ENCODE measurements at regions not wholly inside any gene's neighbourhood (a gene's known extent, or its start where the extent isn't known, plus 50 kb on each side); places are given as distances from the start of the nearest gene placed in this dataset.

DNA sequence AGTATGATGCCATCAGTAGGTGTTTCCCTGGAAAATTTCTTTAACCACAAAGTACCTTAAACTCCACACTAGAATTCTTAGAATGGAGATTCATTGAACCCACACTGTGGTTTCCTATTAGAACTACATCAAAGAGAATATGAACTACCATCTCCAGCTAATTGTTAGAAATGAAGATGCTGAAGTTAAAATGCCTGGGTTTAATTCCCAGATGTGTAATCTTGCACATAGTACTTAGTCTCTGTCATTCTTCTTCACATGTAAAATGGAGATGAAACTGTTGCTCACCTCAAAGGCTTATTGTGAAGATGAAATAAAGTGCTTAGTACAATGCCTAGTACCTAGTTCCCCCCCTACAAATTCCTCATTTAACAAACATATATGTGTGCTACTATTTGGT is 303.3 kb upstream of the CCNG1 start:
- no peaks in the 10 kb centered on the region for H3K4me1 ChIP-seq (ENCODE audit: control insufficient read depth, extremely low read depth, insufficient read depth, low read length)
- peaks cover 2% of the 10 kb centered on the region for H3K9me3 ChIP-seq (replicated peaks; ENCODE audit: control insufficient read depth, insufficient read depth, low read length)
- H3K9me1 ChIP-seq (replicated peaks; ENCODE audit: control insufficient read depth, extremely low read depth, insufficient read depth, low read length) = no peaks in the 10 kb centered on the region
- no peak overlapping the region for H2AFZ ChIP-seq (ENCODE audit: low read depth, low read length)
- intact Hi-C loops (cut with micrococcal nuclease) = no loop called here
- H3K36me3 ChIP-seq (ENCODE audit: control insufficient read depth in 2 of 2, extremely low read depth in 1 of 2, insufficient read depth in 2 of 2, low read length in 2 of 2) = no peaks in the 10 kb centered on the region
- H3K9ac ChIP-seq (replicated peaks; ENCODE audit: extremely low read depth, insufficient read depth, low read length) = no peak overlapping the region
- H3K27me3 ChIP-seq (ENCODE audit: control insufficient read depth in 2 of 2, insufficient read depth in 2 of 2, low read length in 2 of 2) = no peaks in the 10 kb centered on the region
- no peak overlapping the region for H3K4me2 ChIP-seq (ENCODE audit: insufficient read depth, low read length)
- no peak overlapping the region for H3K27ac ChIP-seq (ENCODE audit: insufficient read depth, low read depth, low read length)
- DNase-seq (ENCODE audit: low read depth, low spot score) (no peak), FAIRE-seq (no peak)
- POLR2A ChIA-PET = no interaction called here
- BruUV-seq (replicated peaks) = no TSS peak
- H3K4me3 ChIP-seq (replicated peaks in 1 of 3; ENCODE audit: insufficient read depth in 1 of 3, low read depth in 1 of 3, low read length in 3 of 3) = no peak overlapping the region
- H4K20me1 ChIP-seq (replicated peaks; ENCODE audit: control insufficient read depth, extremely low read depth, insufficient read depth, low read length) = no peaks in the 10 kb centered on the region
- TF ChIP-seq FOS (IDR thresholded peaks at IDR 0.05; ENCODE audit: borderline replicate concordance, insufficient read depth, low read length) (no peak), MYC (IDR thresholded peaks at IDR 0.05; ENCODE audit: low read depth, low read length) (no peak)
- no peaks in the 10 kb centered on the region for H3K79me2 ChIP-seq (ENCODE audit: control insufficient read depth, insufficient read depth, low read length)
- CTCF ChIA-PET = no interaction called here
- dilution Hi-C loops (cut with MboI; ENCODE audit: extremely low pct_ligation_motif_present, low sequenced_read_pairs) = no loop called here

- BruUV-seq (replicated peaks) = no TSS peak
- Histone ChIP-seq H3K27me3 (ENCODE audit: control insufficient read depth in 2 of 2, insufficient read depth in 2 of 2, low read length in 2 of 2) (no peaks in the 10 kb centered on the region), H2AFZ (ENCODE audit: low read depth, low read length) (no peak overlapping the region), H3K4me3 (replicated peaks in 1 of 3; ENCODE audit: insufficient read depth in 1 of 3, low read depth in 1 of 3, low read length in 3 of 3) (no peak overlapping the region), H3K79me2 (ENCODE audit: control insufficient read depth, insufficient read depth, low read length) (no peaks in the 10 kb centered on the region), H3K36me3 (ENCODE audit: control insufficient read depth in 2 of 2, extremely low read depth in 1 of 2, insufficient read depth in 2 of 2, low read length in 2 of 2) (no peaks in the 10 kb centered on the region), H3K9me3 (replicated peaks; ENCODE audit: control insufficient read depth, insufficient read depth, low read length) (peaks cover 2% of the 10 kb centered on the region), H3K9me1 (replicated peaks; ENCODE audit: control insufficient read depth, extremely low read depth, insufficient read depth, low read length) (no peaks in the 10 kb centered on the region), H3K4me1 (ENCODE audit: control insufficient read depth, extremely low read depth, insufficient read depth, low read length) (no peaks in the 10 kb centered on the region), H3K9ac (replicated peaks; ENCODE audit: extremely low read depth, insufficient read depth, low read length) (no peak overlapping the region), H3K27ac (ENCODE audit: insufficient read depth, low read depth, low read length) (no peak overlapping the region), H3K4me2 (ENCODE audit: insufficient read depth, low read length) (no peak overlapping the region), H4K20me1 (replicated peaks; ENCODE audit: control insufficient read depth, extremely low read depth, insufficient read depth, low read length) (no peaks in the 10 kb centered on the region)
- intact Hi-C loops (cut with micrococcal nuclease) (no loop called here), dilution Hi-C loops (cut with MboI; ENCODE audit: extremely low pct_ligation_motif_present, low sequenced_read_pairs) (no loop called here)
- TF ChIP-seq POLR2AphosphoS5 (IDR thresholded peaks at IDR 0.05; ENCODE audit: insufficient read depth, low read depth, low read length) (no peak), EZH2 (IDR thresholded peaks at IDR 0.05; ENCODE audit: borderline replicate concordance, low read depth, low read length, severe bottlenecking) (no peak), MAX (IDR thresholded peaks at IDR 0.05; ENCODE audit: insufficient read depth, insufficient read length) (no peak), POLR2A (IDR thresholded peaks at IDR 0.05; ENCODE audit: low read depth, low read length) (no peak), CTCF (IDR thresholded peaks at IDR 0.05; ENCODE audit: extremely low read depth in 1 of 2, insufficient read depth in 1 of 2, low read depth in 1 of 2, low read length in 2 of 2) (no peak), FOS (IDR thresholded peaks at IDR 0.05; ENCODE audit: borderline replicate concordance, insufficient read depth, low read length) (no peak), JUN (IDR thresholded peaks at IDR 0.05; ENCODE audit: borderline replicate concordance, insufficient read depth, insufficient read length, low read depth) (no peak), GATA2 (IDR thresholded peaks at IDR 0.05; ENCODE audit: insufficient read depth, insufficient read length, low read depth, low read length) (no peak), MYC (IDR thresholded peaks at IDR 0.05; ENCODE audit: low read depth, low read length) (no peak)
- POLR2A ChIA-PET = no interaction called here
- FAIRE-seq = no peak
- CTCF ChIA-PET = no interaction called here
- no peak for DNase-seq (ENCODE audit: low read depth, low spot score)
Observed at GRCh38 chr5:163135849-163136248, 301.5 kb upstream of the CCNG1 start.

All from endothelial cell of umbilical vein (primary cell).